GM18519 (cell line): ENCODE measurements at regions not wholly inside any gene's neighbourhood (a gene's known extent, or its start where the extent isn't known, plus 50 kb on each side); places are given as distances from the start of the nearest gene placed in this dataset.
"Not testable (repeated sequence)": the region's sequence is repeated elsewhere in the genome, so short reads cannot be mapped to it uniquely, and the experiment has no call there.

Experiments
- ATAC-seq: cut with Tn5 transposase; IDR thresholded peaks from one replicate; pipeline ENCODE4 v1.9.1; 2021; ENCODE audit warnings: mild to moderate bottlenecking, moderate library complexity; ENCODE audit not compliant: unreplicated experiment, low FRiP score

DNA sequence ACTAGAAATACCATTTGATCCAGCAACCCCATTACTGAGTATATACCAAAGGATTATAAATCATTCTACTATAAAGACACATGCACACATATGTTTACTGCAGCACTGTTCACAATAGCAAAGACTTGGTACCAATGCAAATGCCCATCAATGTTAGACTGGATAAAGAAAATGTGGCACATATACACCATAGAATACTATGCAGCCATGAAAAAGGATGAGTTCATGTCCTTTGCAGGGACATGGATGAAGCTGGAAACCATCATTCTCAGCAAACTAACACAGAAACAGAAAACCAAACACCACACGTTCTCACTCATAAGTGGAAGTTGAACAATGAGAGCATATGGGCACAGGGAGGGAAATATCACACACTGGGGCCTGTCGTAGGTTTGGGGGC is 106.0 kb downstream of the SPATA18 start:
- not testable (repeated sequence) for ATAC-seq

DNA sequence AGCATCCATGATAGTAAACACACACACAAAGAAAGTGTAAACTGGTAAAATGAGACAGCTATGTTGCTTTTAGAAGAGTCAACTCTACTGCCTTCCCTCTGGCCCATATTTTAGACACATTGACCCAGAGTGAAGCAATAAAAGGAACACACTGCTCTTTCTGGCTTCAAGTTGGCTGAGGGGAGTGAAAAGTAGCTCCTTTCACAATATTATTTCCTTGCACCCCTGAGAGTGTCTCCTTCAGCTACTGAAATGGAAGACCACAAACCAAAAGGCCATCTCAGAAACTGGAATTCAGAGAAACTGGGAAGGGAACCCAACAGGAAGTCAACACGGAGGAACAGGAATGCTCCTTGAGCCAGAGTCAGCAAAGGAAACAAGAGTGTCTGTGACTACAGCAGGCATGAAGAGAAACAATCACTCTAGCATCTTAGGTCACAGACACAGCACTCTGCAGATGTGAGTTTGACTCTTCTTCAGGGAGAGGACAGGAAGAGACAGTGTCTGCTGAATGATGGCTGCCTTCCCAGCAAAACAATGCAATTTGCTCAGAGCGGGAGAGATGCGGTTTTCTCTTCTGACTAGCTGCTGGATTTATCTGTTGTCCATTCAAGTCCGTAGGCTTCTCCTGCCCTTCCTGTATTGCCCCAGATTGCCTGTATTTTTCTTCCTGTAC is 106.7 kb downstream of the SPATA18 start:
- ATAC-seq, result no peak

DNA sequence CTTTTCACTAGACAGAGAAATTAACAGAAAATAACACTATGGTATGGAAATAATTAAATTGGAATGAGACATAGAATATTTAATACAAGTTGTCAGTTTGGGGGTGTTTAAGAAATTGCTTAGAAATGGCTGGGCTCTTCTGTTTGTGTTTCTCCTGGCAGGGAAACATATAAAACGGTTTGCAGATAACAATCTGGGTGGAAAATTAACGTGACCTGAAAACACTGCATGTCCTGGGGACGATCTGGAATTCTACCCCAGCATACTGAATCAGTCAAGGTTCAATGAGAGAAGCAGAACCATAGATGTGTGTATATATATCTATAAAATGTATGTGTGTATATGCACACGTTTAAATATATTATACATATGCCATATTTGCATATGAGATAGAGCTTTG is 109.8 kb downstream of the SPATA18 start:
- no peak for ATAC-seq

DNA sequence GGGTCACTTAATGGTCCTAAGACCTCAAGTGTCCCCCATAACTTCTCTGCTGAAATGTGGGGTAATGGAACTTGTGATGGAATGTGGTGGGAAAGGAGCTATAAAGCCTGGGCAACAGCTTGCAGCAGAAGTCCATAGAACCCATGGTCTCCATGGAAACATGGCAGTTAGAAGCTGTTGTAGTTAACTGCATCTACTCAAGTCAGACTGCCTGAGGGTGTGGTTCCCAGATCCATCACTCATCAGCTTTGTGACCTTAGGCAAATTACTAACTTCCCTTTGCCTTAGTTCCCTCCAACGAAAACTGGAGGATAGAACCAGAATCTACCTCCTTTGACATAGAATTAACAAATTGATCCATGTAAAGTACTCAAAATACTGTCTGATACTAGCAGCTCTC is 113.0 kb downstream of the SPATA18 start:
- ATAC-seq, result no peak

DNA sequence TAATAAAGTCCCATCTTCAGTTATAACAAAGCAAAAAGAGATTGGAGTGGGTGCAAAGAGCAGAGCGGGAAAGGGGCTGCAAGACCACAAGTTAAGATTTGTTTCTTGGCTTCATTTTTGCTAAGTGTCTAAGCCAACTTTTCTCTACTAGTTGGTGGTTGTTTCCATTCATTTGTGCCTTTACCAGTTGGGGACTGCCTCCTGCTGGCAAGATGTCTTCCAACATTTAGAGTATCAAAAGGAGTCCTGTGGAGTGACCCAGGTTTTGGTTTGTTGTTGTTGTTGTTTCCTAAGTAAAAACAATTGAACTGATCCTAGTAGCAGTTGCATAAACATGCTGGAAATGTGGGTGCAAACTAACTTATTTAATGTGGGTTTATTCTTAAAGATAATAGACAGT is 121.1 kb downstream of the SPATA18 start:
- no peak for ATAC-seq

DNA sequence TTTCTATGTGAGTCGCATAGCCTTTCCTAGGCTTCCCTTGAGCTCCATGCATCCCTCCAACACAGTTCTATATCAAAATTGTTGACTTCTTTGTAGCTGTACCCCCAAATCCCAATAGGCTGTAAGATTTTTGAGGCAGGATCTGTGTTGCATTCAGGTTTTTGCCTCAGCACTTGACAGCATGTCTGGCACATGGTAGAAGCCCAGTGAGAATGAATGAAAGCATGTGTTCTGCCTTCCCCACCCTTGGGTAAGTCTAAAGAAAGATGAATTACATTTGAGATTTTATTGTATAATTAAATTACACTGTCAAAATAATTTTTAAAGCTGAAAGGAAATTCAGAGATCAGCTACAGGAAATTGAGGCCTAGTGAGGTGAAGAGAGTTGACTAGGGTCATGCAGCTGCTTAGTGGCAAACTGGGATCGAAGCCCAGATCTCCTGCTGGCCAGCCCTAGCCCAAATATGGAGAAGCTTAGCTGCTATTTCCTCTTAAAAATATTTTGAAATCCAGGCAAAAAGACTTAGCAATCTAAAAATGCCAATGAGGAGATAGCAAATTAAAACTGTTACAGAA is 122.5 kb downstream of the SPATA18 start:
- no peak for ATAC-seq

DNA sequence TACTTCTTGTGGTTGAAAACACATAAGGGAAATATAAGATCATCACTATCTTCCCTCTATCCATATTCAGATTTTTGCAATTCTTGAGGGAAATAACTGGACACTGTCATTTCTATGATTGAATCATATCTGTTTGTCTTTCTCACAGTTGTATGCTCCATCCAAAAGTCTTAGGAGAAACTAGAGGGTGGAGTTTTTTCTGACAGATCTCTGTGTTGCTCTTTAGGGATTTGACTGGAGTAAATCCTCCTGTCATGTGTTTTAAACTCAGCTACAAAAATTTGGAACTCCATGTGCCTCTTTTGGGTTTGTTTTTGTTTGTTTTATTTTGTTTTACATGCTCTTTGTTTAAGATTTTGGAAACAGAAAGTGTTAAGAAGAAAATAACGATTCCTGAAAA is 136.5 kb downstream of the SPATA18 start:
- ATAC-seq, result no peak

DNA sequence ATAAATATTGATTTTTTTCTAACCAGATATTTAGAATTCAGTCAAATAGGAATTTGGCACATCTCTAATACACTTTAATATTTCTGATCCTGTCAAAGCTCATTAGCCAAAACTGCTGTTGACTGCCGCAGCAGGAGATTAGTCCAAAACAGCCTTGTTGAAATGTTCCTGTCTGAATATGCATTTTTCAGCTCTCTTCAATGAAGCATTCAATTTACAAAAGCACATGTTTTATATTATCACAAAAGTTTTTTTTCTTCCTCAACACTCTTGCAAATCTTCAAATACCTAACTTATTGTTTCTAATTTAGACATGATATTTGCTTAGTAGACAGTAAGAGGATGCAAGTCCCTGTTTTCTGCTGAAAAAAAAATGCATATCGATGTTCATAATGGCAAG is 140.9 kb downstream of the SPATA18 start:
- ATAC-seq, result no peak

DNA sequence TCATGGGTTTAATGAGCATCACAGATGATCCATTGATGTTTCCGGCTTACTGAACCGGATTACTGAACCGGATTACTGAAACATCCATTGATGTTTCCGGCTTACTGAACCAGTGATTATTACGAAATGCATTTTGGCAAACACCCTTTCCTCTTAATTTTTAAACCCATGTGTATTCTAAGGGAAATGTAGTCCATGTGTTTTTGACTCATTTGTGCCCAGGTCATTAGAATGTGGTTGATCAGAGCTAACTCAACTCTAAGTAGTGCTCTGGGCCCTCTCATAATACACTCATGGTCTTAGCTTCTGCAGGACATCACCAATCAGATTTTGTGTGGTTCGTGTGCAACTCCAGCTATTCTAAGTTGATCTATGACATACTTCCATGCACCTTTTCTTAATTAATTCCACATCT is 141.6 kb downstream of the SPATA18 start:
- no peak for ATAC-seq

DNA sequence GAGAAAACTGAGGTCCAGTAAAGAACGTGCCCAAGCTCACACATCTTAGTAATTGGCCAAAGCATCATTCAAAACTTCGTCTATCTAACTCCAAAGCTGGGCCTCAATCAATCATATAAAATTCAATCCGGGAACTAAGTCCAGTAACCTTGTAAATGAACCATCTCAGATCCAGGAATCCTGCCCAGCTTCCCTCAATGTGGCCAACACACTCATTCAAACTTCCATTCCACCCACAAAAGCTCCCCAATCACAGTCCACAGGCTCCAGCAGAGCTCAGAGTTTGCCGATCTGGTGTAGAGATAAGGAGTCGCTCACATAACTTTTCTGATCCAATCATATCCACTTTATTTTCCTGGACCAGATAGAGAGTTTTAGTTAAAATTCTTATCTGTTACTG is 144.8 kb downstream of the SPATA18 start:
- ATAC-seq, result no peak

DNA sequence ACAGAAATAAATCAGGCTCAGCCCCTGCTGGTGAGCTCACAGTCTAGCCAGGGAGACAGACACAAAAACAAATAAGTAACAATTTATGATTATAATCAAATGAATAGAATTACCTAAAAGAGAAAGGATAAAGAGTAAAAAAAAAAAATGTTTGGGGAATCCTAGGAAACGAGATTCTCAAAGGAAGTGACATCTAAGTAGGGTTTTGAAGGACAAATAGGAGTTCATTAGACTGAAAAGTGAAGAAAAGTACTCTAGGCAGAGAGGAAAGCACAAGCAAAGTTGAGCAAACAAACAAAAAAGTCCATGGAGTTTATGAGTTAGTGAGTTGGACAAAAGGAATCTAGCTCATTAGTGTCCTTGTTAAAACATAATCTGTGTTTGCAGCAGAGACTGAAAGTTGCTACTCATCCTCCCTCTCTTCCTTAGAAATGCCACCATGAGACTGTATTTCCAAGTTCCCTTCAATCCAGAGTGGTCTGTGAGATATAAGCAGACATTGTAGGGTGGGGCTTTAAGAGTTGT is 145.6 kb downstream of the SPATA18 start:
- ATAC-seq, result no peak

DNA sequence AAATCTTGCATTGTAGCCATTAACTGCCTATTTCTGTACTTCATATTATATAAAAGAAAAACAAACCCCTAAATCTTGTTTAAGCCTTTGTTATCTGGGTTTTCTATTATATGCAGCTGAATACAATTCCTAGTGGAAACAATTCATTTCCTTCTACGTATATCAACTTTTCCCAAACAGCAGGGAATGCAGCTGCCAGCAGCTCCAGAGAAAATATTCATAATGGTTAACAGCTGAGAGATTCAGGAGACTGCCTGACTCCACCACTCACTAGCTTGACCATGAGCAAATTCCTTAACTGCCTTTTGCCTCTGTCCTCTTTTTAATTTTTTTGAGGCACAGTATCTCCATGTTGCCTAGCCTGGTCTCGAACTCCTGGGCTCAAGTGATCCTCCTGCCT is 146.2 kb downstream of the SPATA18 start:
- ATAC-seq, result no peak

DNA sequence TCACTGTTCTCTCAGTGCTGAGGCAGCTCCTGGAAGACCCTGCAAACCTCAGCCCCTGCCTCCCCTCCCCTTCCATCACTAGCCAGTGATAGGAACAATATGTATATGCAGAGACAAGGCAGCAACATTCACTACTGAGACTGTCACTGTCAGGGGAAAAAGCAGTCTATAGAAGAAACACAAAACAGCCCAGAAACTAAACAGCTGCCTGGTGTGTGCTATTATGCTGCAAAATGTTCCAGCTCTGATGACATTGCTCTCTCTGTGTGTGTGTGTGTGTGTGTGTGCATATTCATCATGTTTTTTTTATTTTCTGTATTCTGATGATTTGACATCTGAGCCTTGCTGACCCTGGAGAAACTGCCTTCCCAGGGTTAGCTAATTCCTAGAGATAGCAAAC is 147.2 kb downstream of the SPATA18 start:
- no peak for ATAC-seq

DNA sequence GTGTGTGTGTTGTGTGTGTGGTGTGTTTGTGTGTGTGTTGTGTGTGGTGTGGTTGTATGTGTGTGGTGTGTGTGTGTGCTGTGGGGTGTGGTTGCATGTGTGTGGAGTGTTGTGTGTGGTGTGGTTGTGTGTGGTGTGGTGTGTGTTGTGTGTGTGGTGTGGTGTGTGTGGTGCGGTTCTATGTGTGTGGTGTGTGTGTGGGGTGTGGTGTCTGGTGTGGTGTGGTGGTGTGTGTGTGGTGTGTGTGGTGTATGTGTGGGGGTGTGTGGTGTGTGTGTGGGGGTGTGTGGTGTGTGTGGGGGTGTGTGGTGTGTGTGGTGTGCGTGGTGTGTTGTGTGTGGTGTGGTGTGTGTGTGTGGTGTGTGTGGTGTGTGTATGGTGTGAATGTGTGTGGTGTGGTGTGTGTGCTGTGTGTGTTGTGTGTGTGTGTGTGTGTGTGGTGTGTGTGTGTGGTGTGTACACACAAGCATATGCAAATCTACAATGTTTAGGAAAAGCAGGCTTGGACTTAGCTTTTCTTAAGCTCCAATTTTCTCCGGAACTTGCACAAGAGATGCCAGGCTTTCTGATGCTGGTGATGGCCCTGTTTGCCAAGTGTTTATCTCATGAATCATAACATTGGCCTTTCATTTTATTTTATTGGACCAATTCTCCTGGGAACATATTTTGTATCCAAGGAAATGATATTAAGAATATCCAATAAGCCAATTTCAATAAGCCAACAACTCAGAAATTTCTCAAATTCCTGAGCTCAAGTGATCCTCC is 148.7 kb downstream of the SPATA18 start:
- ATAC-seq, result no peak

DNA sequence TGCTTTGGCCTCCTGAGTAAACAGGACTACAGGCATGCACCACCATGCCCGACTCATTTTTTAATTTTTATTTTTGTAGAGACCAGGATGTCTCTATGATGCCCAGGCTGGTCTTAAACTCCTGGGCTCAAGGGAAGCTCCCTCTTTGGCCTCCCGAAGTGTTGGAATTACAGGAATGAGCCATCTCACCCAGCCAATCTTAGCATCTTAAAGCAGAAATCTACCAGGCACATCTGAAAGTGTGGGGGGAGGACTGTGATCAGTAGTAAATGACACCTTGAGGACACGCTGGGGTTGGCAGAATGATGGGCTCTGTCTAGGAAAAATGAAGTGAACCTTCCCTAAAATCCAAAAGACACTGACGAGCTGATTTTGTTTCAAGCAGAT is 149.2 kb downstream of the SPATA18 start:
- ATAC-seq, result no peak

DNA sequence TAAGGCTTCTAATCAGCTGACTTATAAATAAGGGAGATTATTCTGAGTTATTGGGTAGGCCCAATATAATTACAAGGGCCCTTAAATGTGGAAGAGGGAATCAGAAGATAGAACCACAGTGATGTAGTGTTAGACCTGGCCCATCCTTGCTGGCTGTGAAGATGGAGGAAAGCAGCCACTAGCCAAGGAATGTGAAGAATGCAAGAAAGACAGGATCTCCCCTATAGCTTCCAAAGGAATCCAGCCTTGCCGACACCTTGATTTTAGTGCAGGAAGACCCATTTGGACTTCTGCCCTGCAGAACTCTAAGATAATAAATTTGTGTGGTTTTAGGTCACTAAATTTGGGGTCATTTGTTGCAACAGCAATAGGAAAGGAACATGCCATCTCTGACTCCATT is 150.6 kb downstream of the SPATA18 start:
- no peak for ATAC-seq

DNA sequence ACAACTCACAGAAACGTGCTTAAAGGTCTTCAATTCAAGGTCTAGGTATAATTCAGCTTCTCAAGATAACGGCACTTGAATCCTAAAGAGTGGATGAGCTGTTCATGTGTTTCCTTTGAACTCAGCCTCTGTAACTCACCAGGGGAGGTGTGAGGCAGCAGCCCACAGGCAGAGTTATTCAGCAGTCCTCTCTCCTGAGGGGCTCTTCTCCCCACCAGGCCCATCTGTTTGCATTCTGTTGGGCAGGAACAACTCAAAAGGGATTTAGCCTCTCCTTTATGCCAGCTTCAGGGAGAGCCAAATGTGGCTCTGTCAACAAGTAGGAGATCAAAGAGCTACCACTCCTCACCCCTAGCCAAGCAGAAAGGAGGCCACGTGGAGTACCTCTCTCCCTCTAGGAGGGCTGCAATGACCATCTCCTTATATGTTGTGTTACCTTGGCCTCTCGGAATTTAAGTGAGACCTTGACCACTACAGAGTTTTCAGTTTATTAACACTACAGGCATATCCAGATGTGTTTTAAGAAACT is 151.2 kb downstream of the SPATA18 start:
- ATAC-seq, result no peak

DNA sequence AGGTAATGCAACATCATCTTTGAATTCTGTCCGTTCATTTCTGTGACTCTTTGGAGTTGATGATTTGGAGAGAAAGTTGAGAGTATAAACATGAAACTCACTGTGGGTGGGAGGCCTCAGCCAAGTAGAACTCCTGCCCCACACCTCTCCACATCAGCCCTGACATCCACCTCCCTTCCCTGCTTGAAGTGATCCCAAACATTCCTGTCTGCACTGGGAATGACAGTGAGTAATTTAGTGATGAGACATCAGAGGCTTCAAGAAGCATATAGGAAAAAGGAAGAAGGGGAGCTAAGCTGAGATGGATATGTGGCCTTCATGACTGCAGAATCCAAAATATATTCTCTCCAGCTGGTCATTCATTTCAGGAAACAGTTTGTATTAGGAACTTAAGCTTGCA is 151.8 kb downstream of the SPATA18 start:
- no peak for ATAC-seq

DNA sequence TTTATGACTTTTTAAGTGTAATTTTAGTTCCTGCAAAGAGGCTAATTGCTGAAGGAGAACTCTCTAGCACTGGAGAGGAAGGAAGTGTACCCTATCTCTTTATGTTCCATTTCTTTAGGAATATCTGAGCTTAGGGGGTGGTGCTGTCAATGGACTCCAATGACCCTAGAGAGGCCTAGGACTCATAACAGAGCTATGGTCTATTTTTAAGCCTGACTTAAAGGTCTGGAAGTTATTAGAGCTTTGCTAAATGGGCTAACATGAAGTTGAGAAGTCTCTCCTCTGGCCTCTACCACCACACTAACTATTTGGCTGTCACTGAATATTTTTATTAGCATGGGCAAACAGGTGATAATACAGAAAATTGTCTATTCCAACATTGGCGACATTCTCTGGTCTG is 152.2 kb downstream of the SPATA18 start:
- ATAC-seq, result no peak

DNA sequence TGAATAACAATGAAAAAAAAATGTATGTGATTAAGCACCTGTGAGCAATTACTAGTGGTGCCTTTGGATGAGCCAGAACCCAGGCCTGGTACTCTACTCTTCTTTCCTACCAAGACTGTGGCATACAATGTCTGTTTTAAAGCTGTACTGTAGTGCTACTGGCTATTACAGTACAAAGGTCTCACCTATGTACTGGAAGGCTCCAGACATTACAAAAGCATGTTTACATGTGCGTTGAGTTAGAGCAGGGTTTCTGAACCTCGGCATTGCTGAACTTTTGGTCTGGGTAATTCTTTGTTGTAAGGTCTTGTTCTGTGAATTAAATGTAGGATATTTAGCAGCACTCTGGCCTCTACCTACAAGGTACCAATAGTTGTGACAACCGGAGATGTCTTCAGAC is 153.8 kb downstream of the SPATA18 start:
- no peak for ATAC-seq

DNA sequence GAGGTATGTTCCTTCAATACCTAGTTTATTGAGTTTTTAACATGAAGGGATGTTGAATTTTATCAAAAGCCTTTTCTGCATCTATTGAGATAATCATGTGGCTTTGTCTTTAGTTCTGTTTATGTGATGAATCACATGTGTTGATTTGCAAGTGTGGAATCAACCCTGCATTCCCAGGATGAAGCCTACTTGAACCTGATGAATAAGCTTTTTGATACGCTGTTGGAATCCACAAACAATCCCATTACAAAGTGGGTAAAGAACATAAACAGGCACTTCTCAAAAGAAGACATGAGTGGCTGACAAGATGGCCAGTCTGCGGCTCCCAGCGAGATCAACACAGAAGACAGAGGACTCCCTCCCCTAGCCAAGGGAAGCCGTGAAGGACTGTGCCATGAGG is 156.0 kb downstream of the SPATA18 start:
- not testable (repeated sequence) for ATAC-seq
